HG03064 (cell line): ENCODE measurements at regions not wholly inside any gene's neighbourhood (a gene's known extent, or its start where the extent isn't known, plus 50 kb on each side); places are given as distances from the start of the nearest gene placed in this dataset.
"Not testable (repeated sequence)": the region's sequence is repeated elsewhere in the genome, so short reads cannot be mapped to it uniquely, and the experiment has no call there.

Source experiments
- ATAC-seq: cut with Tn5 transposase; IDR thresholded peaks from one replicate; pipeline ENCODE4 v1.9.1; 2021; ENCODE audit warnings: low read depth; ENCODE audit not compliant: unreplicated experiment

- ATAC-seq: no peak
Measured at GRCh38 chr4:62487016-62487415, 1286.9 kb downstream of the ADGRL3 start.

GRCh38 chr4:62484357-62484756 lies 1284.2 kb downstream of the ADGRL3 start:
- ATAC-seq: no peak

- ATAC-seq: no peak
Measured at GRCh38 chr4:62482355-62482754, 1282.2 kb downstream of the ADGRL3 start.

GRCh38 chr4:62475596-62475995 lies 1275.5 kb downstream of the ADGRL3 start:
- ATAC-seq: no peak

- ATAC-seq: no peak
Measured at GRCh38 chr4:62474802-62475201, 1274.7 kb downstream of the ADGRL3 start.

- ATAC-seq: no peak
Measured at GRCh38 chr4:62471021-62471420, 1270.9 kb downstream of the ADGRL3 start.

GRCh38 chr4:62470421-62470983 lies 1270.4 kb downstream of the ADGRL3 start:
- ATAC-seq: no peak

- no peak for ATAC-seq
Measured at GRCh38 chr4:62470020-62470419, 1269.9 kb downstream of the ADGRL3 start.

- ATAC-seq: no peak
Measured at GRCh38 chr4:62461961-62462360, 1261.8 kb downstream of the ADGRL3 start.

- ATAC-seq: no peak
Measured at GRCh38 chr4:62460329-62460728, 1260.2 kb downstream of the ADGRL3 start.

- ATAC-seq: no peak
Measured at GRCh38 chr4:62457356-62457755, 1257.2 kb downstream of the ADGRL3 start.

GRCh38 chr4:62455871-62456270 lies 1255.7 kb downstream of the ADGRL3 start:
- no peak for ATAC-seq

GRCh38 chr4:62454535-62454934 lies 1254.4 kb downstream of the ADGRL3 start:
- ATAC-seq: no peak

GRCh38 chr4:62450740-62451139 lies 1250.6 kb downstream of the ADGRL3 start:
- no peak for ATAC-seq

- ATAC-seq: no peak
Measured at GRCh38 chr4:62449538-62449937, 1249.4 kb downstream of the ADGRL3 start.

GRCh38 chr4:62448911-62449310 lies 1248.8 kb downstream of the ADGRL3 start:
- no peak for ATAC-seq

- ATAC-seq: no peak
Measured at GRCh38 chr4:62439051-62439450, 1238.9 kb downstream of the ADGRL3 start.

GRCh38 chr4:62434921-62435320 lies 1234.8 kb downstream of the ADGRL3 start:
- no peak for ATAC-seq

- ATAC-seq: not testable (repeated sequence)
Measured at GRCh38 chr4:62431513-62432231, 1231.5 kb downstream of the ADGRL3 start.

GRCh38 chr4:62429297-62429696 lies 1229.2 kb downstream of the ADGRL3 start:
- ATAC-seq: no peak

GRCh38 chr4:62415256-62415655 lies 1215.1 kb downstream of the ADGRL3 start:
- ATAC-seq: no peak

- ATAC-seq: no peak
Measured at GRCh38 chr4:62414563-62414962, 1214.4 kb downstream of the ADGRL3 start.
